SK-N-SH treated with all-trans-retinoic acid at 6 μM for 48 hours (cell line): ENCODE measurements at regions not wholly inside any gene's neighbourhood (a gene's known extent, or its start where the extent isn't known, plus 50 kb on each side); places are given as distances from the start of the nearest gene placed in this dataset.
A peak's percentile ranks its signal among the peaks of the same experiment; 100 is the strongest.

Experiments used
- ATAC-seq: fragments of 200-7000 bp; cut with Tn5 transposase; 3 replicates; pipeline ENCODE4 v1.9.1; 2020; ENCODE audit warnings: mild to moderate bottlenecking, moderate library complexity
- BACH2 ChIP-seq: fragments of 250-450 bp; sonication (Bioruptor Pico); IDR thresholded peaks from 2 replicates; pipeline ENCODE4 v1.9.0; 2021; ENCODE audit warnings: mild to moderate bottlenecking, borderline replicate concordance
- CSDC2 ChIP-seq: fragments of 250-450 bp; sonication (Bioruptor Pico); IDR thresholded peaks from 2 replicates; pipeline ENCODE4 v1.5.0; 2020; ENCODE audit warnings: mild to moderate bottlenecking, moderate library complexity
- ESRRG ChIP-seq: fragments of 250-450 bp; sonication (Bioruptor Pico); IDR thresholded peaks from 2 replicates; pipeline ENCODE4 v1.6.1; 2021; ENCODE audit warnings: mild to moderate bottlenecking
- GLIS3 ChIP-seq: fragments of 250-450 bp; sonication (Bioruptor Pico); IDR thresholded peaks from 2 replicates; pipeline ENCODE4 v1.5.0; 2020; ENCODE audit warnings: mild to moderate bottlenecking, moderate library complexity
- ISL1 ChIP-seq: fragments of 250-450 bp; sonication (Bioruptor Pico); IDR thresholded peaks from 2 replicates; pipeline ENCODE4 v2.1.2; 2022; ENCODE audit warnings: mild to moderate bottlenecking, moderate library complexity
- OSR1 ChIP-seq: fragments of 250-450 bp; sonication (Bioruptor Pico); IDR thresholded peaks from 2 replicates; pipeline ENCODE4 v1.8.0; 2022; ENCODE audit warnings: moderate library complexity, mild to moderate bottlenecking, inconsistent platforms
- TCF4 ChIP-seq: fragments of 250-450 bp; sonication (Bioruptor Pico); IDR thresholded peaks from 2 replicates; pipeline ENCODE4 v1.8.0; 2021; ENCODE audit warnings: mild to moderate bottlenecking, moderate library complexity, borderline replicate concordance
- TOX ChIP-seq: fragments of 250-450 bp; sonication (Bioruptor Pico); IDR thresholded peaks from 2 replicates; pipeline ENCODE4 v1.8.0; 2021; ENCODE audit warnings: mild to moderate bottlenecking, moderate library complexity, borderline replicate concordance
- ZFP3 ChIP-seq: fragments of 250-450 bp; sonication (Bioruptor Pico); IDR thresholded peaks from 2 replicates; pipeline ENCODE4 v1.5.0; 2020; ENCODE audit warnings: mild to moderate bottlenecking, moderate library complexity
- ZFP30 ChIP-seq: fragments of 450-650 bp; formaldehyde crosslinking; IDR thresholded peaks from 2 replicates; pipeline ENCODE4 v1.5.0; 2022; ENCODE audit warnings: mild to moderate bottlenecking, moderate library complexity
- ZNF70 ChIP-seq: fragments of 450-650 bp; formaldehyde crosslinking; IDR thresholded peaks from 2 replicates; pipeline ENCODE4 v1.5.0; 2020; ENCODE audit warnings: mild to moderate bottlenecking, moderate library complexity
- TF ChIP-seq, protein P1 (sequence below): fragments of 250-450 bp; sonication (Bioruptor Pico); IDR thresholded peaks from 2 replicates; pipeline ENCODE4 v1.8.0; 2020; ENCODE audit warnings: mild to moderate bottlenecking, moderate library complexity, borderline replicate concordance
- TF ChIP-seq, protein P2 (sequence below): fragments of 250-450 bp; sonication (Bioruptor Pico); IDR thresholded peaks from 2 replicates; pipeline ENCODE4 v1.8.0; 2021; ENCODE audit warnings: low read depth, mild to moderate bottlenecking, moderate library complexity, borderline replicate concordance
- TF ChIP-seq, protein P3 (sequence below): fragments of 250-450 bp; sonication (Bioruptor Pico); IDR thresholded peaks from 2 replicates; pipeline ENCODE4 v1.5.1; 2021; ENCODE audit warnings: mild to moderate bottlenecking, moderate library complexity
- TF ChIP-seq, protein P4 (sequence below): fragments of 250-450 bp; sonication (Bioruptor Pico); IDR thresholded peaks from 2 replicates; pipeline ENCODE4 v1.5.0; 2020; ENCODE audit warnings: mild to moderate bottlenecking, moderate library complexity
- TF ChIP-seq, protein P5 (sequence below): fragments of 250-450 bp; sonication (Bioruptor Pico); IDR thresholded peaks from 2 replicates; pipeline ENCODE4 v1.5.1; 2020; ENCODE audit warnings: low read depth, mild to moderate bottlenecking, moderate library complexity

DNA sequence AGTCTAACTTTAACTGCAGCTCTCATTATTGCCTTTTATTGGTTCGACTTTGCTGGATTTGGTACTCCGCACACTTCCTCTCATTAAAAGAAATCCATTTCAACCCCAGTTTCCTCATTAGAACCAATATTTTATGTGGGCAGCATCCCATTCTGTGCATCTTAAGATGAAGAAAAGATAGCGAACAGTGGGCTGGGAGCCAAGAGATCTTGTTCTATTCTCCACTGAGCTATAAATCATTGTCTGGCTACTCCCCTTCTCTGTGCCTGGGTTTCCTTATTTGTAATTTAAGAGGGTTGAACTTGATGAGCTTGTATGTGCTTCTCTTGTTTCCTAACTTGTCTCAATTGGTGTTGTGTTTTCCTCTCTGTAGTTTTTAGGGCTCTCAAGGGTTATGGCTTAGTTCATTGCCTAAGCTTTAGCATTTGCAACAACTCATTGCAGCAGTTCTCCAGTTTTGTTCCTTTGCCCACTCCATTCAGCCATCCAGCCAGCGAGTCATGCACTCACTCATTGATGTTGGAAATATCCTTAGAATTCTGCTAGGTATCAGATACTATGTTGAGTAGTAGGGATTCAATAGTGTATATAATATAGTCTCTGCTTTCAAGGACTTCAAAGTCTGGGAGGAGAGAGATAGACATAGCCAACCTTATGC lies 273.3 kb upstream of the TNC start:
- peak; percentile 78 for ATAC-seq
- TF ChIP-seq CSDC2 (CRISPR knock-in tag) (no peak), TCF4 (CRISPR knock-in tag) (no peak), ZFP30 (CRISPR knock-in tag) (no peak), ZNF70 (CRISPR knock-in tag) (no peak)
- TF ChIP-seq, protein P1, sequence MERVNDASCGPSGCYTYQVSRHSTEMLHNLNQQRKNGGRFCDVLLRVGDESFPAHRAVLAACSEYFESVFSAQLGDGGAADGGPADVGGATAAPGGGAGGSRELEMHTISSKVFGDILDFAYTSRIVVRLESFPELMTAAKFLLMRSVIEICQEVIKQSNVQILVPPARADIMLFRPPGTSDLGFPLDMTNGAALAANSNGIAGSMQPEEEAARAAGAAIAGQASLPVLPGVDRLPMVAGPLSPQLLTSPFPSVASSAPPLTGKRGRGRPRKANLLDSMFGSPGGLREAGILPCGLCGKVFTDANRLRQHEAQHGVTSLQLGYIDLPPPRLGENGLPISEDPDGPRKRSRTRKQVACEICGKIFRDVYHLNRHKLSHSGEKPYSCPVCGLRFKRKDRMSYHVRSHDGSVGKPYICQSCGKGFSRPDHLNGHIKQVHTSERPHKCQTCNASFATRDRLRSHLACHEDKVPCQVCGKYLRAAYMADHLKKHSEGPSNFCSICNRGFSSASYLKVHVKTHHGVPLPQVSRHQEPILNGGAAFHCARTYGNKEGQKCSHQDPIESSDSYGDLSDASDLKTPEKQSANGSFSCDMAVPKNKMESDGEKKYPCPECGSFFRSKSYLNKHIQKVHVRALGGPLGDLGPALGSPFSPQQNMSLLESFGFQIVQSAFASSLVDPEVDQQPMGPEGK (CRISPR knock-in tag), result no peak
- TF ChIP-seq, protein P2, sequence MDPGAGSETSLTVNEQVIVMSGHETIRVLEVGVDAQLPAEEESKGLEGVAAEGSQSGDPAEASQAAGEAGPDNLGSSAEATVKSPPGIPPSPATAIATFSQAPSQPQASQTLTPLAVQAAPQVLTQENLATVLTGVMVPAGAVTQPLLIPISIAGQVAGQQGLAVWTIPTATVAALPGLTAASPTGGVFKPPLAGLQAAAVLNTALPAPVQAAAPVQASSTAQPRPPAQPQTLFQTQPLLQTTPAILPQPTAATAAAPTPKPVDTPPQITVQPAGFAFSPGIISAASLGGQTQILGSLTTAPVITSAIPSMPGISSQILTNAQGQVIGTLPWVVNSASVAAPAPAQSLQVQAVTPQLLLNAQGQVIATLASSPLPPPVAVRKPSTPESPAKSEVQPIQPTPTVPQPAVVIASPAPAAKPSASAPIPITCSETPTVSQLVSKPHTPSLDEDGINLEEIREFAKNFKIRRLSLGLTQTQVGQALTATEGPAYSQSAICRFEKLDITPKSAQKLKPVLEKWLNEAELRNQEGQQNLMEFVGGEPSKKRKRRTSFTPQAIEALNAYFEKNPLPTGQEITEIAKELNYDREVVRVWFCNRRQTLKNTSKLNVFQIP (CRISPR knock-in tag), result no peak
- TF ChIP-seq, all 23 proteins: peak for 0

DNA sequence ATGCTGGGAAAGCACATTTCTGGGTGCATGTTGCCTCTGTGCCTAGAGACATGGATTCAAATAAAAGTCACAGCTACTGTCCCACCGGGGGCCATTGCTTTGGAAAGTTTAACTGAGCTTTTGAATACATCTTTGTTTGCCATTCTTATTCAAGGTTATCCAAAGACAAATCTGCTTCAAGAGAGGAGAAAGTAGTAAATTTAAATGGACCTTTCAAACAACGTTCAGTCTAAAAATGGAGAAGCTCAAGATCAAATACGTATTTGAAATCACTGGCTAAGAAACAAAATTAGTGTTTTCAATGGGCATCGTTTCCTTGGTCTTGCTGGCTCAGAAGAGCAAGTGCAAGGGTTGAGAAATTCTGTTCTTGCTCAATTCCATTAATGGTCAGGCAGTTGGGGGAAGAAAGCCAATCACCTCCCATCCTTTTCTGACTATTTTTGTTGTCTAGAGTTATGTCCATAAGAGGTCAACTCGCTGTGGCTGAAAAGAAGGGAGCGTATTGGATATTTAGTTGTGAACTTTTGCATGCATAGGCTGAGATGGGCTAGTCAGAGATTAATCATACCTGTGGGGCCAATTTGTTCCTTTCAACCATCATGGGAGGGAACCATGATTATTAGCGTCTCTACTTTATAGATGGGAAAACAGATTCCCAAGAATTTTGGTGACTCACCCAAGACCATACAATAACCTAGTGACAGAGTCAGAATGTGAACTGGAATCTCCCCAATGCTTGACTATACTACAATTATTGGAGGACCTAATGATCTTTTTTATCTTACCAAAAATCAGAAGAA lies 276.2 kb upstream of the TNC start:
- no peak for ATAC-seq
- TF ChIP-seq, protein P3, sequence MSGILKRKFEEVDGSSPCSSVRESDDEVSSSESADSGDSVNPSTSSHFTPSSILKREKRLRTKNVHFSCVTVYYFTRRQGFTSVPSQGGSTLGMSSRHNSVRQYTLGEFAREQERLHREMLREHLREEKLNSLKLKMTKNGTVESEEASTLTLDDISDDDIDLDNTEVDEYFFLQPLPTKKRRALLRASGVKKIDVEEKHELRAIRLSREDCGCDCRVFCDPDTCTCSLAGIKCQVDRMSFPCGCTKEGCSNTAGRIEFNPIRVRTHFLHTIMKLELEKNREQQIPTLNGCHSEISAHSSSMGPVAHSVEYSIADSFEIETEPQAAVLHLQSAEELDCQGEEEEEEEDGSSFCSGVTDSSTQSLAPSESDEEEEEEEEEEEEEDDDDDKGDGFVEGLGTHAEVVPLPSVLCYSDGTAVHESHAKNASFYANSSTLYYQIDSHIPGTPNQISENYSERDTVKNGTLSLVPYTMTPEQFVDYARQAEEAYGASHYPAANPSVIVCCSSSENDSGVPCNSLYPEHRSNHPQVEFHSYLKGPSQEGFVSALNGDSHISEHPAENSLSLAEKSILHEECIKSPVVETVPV (CRISPR knock-in tag), result no peak
- TF ChIP-seq ZFP3 (CRISPR knock-in tag) (no peak), TOX (CRISPR knock-in tag) (no peak), ISL1 (no peak), ESRRG (no peak), ZNF70 (CRISPR knock-in tag) (no peak), GLIS3 (CRISPR knock-in tag) (no peak), BACH2 (CRISPR knock-in tag) (no peak), TCF4 (CRISPR knock-in tag) (no peak), OSR1 (CRISPR knock-in tag) (no peak)
- TF ChIP-seq, protein P4, sequence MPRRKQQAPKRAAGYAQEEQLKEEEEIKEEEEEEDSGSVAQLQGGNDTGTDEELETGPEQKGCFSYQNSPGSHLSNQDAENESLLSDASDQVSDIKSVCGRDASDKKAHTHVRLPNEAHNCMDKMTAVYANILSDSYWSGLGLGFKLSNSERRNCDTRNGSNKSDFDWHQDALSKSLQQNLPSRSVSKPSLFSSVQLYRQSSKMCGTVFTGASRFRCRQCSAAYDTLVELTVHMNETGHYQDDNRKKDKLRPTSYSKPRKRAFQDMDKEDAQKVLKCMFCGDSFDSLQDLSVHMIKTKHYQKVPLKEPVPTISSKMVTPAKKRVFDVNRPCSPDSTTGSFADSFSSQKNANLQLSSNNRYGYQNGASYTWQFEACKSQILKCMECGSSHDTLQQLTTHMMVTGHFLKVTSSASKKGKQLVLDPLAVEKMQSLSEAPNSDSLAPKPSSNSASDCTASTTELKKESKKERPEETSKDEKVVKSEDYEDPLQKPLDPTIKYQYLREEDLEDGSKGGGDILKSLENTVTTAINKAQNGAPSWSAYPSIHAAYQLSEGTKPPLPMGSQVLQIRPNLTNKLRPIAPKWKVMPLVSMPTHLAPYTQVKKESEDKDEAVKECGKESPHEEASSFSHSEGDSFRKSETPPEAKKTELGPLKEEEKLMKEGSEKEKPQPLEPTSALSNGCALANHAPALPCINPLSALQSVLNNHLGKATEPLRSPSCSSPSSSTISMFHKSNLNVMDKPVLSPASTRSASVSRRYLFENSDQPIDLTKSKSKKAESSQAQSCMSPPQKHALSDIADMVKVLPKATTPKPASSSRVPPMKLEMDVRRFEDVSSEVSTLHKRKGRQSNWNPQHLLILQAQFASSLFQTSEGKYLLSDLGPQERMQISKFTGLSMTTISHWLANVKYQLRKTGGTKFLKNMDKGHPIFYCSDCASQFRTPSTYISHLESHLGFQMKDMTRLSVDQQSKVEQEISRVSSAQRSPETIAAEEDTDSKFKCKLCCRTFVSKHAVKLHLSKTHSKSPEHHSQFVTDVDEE (CRISPR knock-in tag), result no peak
- TF ChIP-seq, protein P2 (CRISPR knock-in tag), result no peak
- TF ChIP-seq, protein P1 (CRISPR knock-in tag), result no peak
- TF ChIP-seq, protein P5, sequence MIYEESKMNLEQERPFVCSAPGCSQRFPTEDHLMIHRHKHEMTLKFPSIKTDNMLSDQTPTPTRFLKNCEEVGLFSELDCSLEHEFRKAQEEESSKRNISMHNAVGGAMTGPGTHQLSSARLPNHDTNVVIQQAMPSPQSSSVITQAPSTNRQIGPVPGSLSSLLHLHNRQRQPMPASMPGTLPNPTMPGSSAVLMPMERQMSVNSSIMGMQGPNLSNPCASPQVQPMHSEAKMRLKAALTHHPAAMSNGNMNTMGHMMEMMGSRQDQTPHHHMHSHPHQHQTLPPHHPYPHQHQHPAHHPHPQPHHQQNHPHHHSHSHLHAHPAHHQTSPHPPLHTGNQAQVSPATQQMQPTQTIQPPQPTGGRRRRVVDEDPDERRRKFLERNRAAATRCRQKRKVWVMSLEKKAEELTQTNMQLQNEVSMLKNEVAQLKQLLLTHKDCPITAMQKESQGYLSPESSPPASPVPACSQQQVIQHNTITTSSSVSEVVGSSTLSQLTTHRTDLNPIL (CRISPR knock-in tag), result no peak
